NCI-H82 treated with DMSO at 0.1 percent for 48 hours (cell line): ENCODE measurements at regions not wholly inside any gene's neighbourhood (a gene's known extent, or its start where the extent isn't known, plus 50 kb on each side); places are given as distances from the start of the nearest gene placed in this dataset.

ENCODE experiments used
- DNase-seq: peaks from one replicate; lab custom pipeline; 2025; ENCODE audit not compliant: unreplicated experiment; lab: John Stamatoyannopoulos, UW

DNA sequence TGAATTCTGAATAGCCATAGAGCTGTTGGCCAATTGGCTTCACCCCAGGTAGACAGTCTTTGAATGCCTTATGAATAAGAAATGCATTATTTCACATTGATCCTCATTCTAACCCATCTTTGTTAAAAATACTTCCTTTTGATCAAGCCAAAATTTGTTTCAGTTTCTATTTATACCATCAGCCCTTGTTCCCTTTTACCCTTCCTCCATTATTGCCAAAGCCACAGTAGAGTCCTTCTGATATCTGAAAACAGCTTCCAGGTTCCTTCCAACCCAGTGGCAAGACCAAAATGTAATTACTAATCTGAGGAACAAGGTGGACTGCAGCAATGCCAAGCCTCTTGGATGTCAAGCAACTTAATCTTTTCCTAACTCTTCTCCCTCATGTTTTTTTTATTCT is 458.8 kb downstream of the BUD13 start:
- no peak for DNase-seq

DNA sequence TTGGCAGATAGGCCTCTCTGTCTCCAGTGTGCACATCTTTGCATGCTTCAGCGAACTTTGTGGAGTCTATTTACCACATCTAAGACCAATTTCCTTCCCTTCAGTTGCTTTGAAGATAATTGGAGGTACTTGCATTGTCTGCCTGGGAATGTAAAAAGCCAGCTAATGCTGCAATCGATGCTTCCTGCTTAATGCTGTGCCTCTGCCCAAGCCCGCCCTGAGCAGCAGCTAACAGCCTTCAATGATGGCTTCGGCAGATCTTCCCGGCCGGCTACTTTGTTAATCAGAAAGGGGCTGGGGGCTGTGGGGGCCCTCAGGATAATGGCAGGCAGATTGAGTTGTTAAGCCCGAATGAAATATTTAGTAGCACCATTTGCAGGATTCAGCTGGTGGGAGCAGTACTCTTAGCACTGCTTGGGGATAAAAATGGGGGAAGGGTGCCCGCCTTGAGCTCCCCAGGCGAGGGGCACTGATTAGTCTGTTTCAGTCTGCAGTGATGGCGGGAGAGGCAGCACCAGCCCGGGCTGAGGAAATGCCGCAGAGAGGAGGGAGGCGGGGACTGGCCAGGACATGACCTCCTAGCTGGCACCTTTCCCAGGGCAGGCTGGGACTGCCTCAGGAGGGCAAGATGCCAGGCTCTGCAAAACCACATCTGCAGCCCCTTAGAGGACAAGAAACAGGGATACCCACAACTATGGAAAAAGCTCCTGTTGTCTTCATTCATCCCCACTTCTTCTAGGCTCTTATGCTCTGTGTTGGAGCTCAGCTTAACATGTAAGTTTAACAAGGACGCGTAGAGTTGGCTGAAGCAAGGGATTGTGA is 460.0 kb downstream of the BUD13 start:
- DNase-seq = no peak

GRCh38 chr11:116311206-116311605 is 461.6 kb downstream of the BUD13 start:
- no peak for DNase-seq

- no peak for DNase-seq
These were observed 462.1 kb downstream of the BUD13 start for GRCh38 chr11:116310698-116311097.

- DNase-seq = no peak
These were observed 462.6 kb downstream of the BUD13 start for GRCh38 chr11:116310226-116310625.

DNA sequence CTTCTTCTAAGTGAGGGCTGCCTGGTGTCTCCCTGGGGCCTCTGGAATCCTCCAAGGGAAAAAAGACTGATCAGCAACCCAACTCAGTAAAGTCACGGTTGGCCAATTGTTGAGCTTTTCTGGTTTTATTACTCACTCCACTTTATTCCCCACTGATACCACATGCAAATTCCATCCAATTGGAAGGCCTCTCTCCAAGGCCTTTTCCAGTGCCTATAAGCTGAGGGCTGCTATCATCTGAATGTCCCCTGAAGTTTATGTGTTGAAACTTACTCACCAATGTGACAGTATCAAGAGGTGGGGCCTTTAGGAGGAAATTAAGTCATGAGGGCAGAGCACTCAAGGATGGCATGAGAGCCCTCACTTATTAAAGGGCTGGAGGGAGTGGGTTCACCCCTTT is 463.3 kb downstream of the BUD13 start:
- no peak for DNase-seq

DNA sequence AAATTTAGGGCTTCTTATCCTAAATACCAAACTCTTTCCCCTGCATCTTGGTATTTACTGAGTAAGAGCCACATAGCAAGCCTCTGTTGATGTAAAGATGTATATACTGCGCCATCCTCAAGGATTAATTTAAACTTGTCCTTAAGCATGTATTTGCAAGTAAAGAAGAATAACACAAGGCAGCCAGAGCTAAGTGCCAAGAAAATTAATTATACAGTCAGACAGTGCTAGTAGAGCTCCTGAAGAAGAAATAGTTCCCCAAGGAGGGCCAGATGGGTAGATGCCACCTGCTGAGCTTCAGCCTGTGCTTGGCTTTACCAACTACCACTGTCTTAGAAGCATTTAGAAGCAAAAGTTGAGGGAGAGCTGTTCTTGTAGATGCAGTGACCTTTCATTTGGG is 470.0 kb downstream of the BUD13 start:
- DNase-seq = no peak

- DNase-seq = no peak
These were observed 471.6 kb downstream of the BUD13 start for GRCh38 chr11:116301141-116301540.

DNA sequence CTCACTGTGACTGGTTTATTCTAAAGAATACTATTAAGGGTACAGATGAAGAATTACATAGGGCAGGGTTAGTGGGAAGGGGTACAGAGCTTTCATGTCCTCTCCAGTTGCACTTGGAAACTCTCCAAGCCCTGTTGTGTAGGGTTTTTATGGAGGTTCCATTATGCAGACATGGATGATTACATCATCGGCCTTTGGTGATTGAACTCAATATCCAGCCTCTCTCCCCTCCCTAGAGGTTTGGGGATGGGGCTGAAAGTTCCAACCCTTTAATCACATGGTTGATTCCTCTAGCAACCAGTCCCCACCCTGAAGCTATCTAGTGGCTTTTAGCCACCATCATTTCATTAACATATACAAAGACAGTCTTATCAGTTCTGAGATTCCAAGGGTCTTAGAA is 472.6 kb downstream of the BUD13 start:
- DNase-seq = no peak

GRCh38 chr11:116294630-116295029 is 478.2 kb downstream of the BUD13 start:
- DNase-seq = no peak

GRCh38 chr11:116287866-116288265 is 484.9 kb downstream of the BUD13 start:
- DNase-seq = no peak

DNA sequence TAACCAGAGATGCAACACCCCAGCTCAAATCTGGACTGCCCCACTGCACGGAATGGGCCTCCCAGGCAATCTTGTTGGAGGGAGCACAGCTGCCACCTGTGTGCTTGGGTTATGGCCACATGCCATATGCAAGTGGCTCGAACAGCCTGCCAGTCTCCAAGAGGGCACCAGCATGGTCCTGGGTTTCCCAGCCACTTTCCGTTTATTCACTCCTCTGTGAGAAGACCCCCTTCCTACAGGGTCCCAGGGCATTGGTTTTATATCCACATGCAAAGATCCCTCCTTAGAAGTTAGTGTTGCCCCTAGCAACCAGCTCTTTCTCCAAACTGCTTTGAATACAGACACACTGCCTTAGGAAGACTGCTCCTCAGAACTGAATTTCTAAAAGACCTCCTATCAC is 487.8 kb downstream of the BUD13 start:
- no peak for DNase-seq

DNA sequence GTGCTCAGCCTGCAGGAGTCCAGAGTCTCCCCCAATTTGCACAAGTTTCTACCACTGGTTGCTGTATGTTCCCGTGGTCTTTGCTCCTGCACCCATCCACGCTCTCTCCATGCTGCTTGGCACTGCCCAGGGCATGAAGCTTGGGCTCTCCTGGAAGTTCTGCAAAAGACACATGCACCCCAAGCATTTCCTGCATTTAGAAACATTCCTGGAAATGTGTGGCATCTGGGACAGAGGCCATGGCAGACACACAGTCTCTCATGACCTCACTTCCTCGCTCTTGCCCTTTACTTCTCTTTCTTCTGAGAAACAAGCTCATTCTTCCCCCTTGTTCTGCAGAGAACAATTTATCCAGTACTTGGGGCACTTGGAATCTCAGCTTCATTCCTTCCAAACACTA is 489.5 kb downstream of the BUD13 start:
- DNase-seq = no peak

DNA sequence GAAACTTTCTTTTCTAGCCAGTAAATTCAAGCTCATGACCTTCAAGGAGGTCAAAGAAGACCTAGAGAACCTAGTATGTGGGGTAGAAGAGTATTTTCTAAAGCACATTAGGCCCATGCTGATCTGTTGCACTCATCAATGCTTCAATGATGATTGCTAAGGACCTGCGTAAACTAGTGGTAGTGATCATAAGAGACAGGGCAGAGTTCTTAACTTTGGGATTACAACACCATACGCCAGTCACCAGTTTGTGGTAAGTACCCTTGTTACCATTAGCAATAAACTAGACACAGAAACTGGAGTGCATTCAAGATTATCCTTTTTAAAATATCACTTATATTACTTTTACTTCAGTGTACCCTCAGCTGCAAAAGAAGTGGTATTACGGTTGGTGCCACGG is 490.3 kb downstream of the BUD13 start:
- DNase-seq = no peak

GRCh38 chr11:116281173-116282160 is 491.3 kb downstream of the BUD13 start:
- no peak for DNase-seq

- no peak for DNase-seq
These were observed 493.3 kb downstream of the BUD13 start for GRCh38 chr11:116279511-116279910.

DNA sequence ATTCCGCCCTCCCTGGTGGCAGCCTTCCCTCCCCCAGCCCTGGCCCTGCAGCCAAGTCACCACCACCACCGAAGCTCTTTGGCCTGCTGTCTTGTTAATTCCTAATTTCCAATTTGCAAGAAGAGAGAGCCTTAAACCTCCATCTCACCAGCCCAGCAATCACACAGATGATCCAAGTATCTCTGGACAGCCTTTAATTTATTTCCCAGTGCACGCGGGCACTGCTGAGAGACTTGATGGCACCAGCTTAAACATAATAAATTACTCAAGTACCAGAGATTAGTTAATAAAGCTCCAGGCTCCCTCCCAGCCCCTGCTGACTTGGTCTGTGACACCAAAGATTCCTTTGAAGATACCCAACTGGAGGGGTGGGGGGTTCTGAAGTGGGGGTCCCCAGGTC is 494.7 kb downstream of the BUD13 start:
- DNase-seq = peak; percentile 68

DNA sequence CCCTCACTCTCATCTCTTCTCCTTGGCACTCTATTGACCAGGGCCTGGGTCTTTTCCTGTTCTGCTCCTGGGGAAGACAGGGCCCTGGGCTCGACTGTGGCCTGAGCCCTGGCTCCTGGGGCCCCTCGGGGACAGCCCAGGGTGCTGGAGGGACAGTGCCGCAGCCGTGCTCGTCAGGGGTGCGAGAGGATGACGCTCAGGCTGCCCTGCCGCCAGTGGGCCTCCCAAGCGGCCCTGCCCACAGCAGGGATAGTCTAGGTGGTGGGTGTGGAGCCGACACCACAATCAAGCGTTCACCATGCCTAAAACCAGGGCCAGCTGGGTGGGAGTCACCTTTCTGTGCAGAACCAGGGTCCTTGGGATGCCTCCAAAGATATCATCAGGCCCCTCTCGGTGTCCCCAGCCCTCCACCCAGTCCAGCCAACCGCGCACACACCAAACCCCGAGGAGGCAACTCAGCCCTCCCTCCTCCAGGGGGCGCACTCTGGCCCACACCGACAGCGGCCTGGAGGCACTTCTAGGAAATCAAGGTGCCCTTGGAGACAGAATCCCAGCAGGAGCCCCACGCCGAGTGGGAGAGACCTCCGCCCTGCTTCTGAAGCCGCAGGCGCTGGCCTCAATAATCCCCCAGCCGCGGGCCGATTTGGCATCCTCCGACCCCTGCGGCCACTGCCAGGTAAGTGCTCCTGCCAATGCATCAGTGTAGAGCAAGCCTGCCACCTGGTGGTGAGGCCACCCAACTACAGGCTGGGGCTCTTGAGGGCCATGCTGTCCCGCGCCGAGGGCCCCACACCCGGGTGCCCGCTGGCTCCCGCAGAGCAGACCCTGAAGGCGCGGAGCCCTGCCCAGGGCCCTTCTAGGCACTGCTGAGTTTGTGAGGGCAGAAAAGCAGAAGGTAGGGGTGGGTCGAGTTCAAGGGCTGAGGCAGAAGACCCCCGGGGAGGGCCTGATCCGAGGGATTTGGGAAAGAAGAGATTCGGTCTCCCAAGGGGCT is 496.4 kb downstream of the BUD13 start:
- DNase-seq = peak; percentile 24

GRCh38 chr11:116275635-116276034 is 497.2 kb downstream of the BUD13 start:
- no peak for DNase-seq

- DNase-seq = no peak
These were observed 498.3 kb downstream of the BUD13 start for GRCh38 chr11:116274521-116274920.
